ENCODE measurements at regions not wholly inside any gene's neighbourhood (a gene's known extent, or its start where the extent isn't known, plus 50 kb on each side); places are given as distances from the start of the nearest gene placed in this dataset.

- Mint-ChIP-seq H3K4me3 (no peak overlapping the region), H3K27me3 (peaks cover 6% of the 10 kb centered on the region), H3K9me3 (no peaks in the 10 kb centered on the region), H3K27ac (no peak overlapping the region), H3K36me3 (no peaks in the 10 kb centered on the region), H3K4me1 (ENCODE audit: low read depth) (no peaks in the 10 kb centered on the region)
- no peak for DNase-seq
- ChIA-PET CTCF (no interaction called here), POLR2A (no interaction called here)
- intact Hi-C loops (cut with micrococcal nuclease) = no loop called here
Observed at GRCh38 chr11:15625691-15626090, 511.0 kb downstream of the INSC start.

- no peak overlapping the region for H3K27ac Mint-ChIP-seq
- no peaks in the 10 kb centered on the region for H3K36me3 Mint-ChIP-seq
- intact Hi-C loops (cut with micrococcal nuclease) = no loop called here
- ChIA-PET POLR2A (no interaction called here), CTCF (no interaction called here)
- no peaks in the 10 kb centered on the region for H3K9me3 Mint-ChIP-seq
- H3K27me3 Mint-ChIP-seq = peaks cover 2% of the 10 kb centered on the region
- no peak overlapping the region for H3K4me3 Mint-ChIP-seq
- no peak for DNase-seq
- H3K4me1 Mint-ChIP-seq (ENCODE audit: low read depth) = no peaks in the 10 kb centered on the region
Observed at GRCh38 chr11:15627560-15627959, 512.8 kb downstream of the INSC start.

- no peaks in the 10 kb centered on the region for H3K4me1 Mint-ChIP-seq (ENCODE audit: low read depth)
- CTCF ChIA-PET = interaction anchor here (1.1 to 1.5 kb wide), 3 partner anchors 9 to 984 kb away, joined by 3 to 11 read pairs (median 4); no protein-coding TSS in a partner anchor
- no peak overlapping the region for H3K4me3 Mint-ChIP-seq
- intact Hi-C loops (cut with micrococcal nuclease) = no loop called here
- H3K36me3 Mint-ChIP-seq = no peaks in the 10 kb centered on the region
- POLR2A ChIA-PET = no interaction called here
- DNase-seq = peak; percentile 17
- H3K9me3 Mint-ChIP-seq = no peaks in the 10 kb centered on the region
- no peaks in the 10 kb centered on the region for H3K27me3 Mint-ChIP-seq
- H3K27ac Mint-ChIP-seq = no peak overlapping the region
Observed at GRCh38 chr11:15629690-15630321, 515.1 kb downstream of the INSC start.

GRCh38 chr11:15630896-15631295 is 516.2 kb downstream of the INSC start:
- no peak for DNase-seq
- intact Hi-C loops (cut with micrococcal nuclease) = no loop called here
- no peaks in the 10 kb centered on the region for H3K36me3 Mint-ChIP-seq
- CTCF ChIA-PET = interaction anchor here (0.6 to 2.7 kb wide), 2 partner anchors 19 to 983 kb away, joined by 3 to 5 read pairs; no protein-coding TSS in a partner anchor
- H3K4me3 Mint-ChIP-seq = no peak overlapping the region
- POLR2A ChIA-PET = no interaction called here
- no peaks in the 10 kb centered on the region for H3K9me3 Mint-ChIP-seq
- no peaks in the 10 kb centered on the region for H3K4me1 Mint-ChIP-seq (ENCODE audit: low read depth)
- H3K27me3 Mint-ChIP-seq = peaks cover 4% of the 10 kb centered on the region
- H3K27ac Mint-ChIP-seq = no peak overlapping the region

GRCh38 chr11:15635521-15635920 is 520.8 kb downstream of the INSC start:
- Mint-ChIP-seq H3K36me3 (no peaks in the 10 kb centered on the region), H3K27me3 (peaks cover 4% of the 10 kb centered on the region), H3K27ac (no peak overlapping the region), H3K4me1 (ENCODE audit: low read depth) (no peaks in the 10 kb centered on the region), H3K4me3 (no peak overlapping the region), H3K9me3 (no peaks in the 10 kb centered on the region)
- ChIA-PET CTCF (no interaction called here), POLR2A (no interaction called here)
- intact Hi-C loops (cut with micrococcal nuclease) = no loop called here
- DNase-seq = no peak

- CTCF ChIA-PET = interaction anchor here (1.1 kb wide), 1 partner anchor 13 kb away, joined by 3 read pairs; no protein-coding TSS in a partner anchor
- POLR2A ChIA-PET = no interaction called here
- Mint-ChIP-seq H3K27me3 (peaks cover 4% of the 10 kb centered on the region), H3K4me1 (ENCODE audit: low read depth) (no peaks in the 10 kb centered on the region), H3K9me3 (no peaks in the 10 kb centered on the region), H3K36me3 (no peaks in the 10 kb centered on the region), H3K4me3 (no peak overlapping the region), H3K27ac (no peak overlapping the region)
- intact Hi-C loops (cut with micrococcal nuclease) = no loop called here
- no peak for DNase-seq
Observed at GRCh38 chr11:15636521-15637089, 521.9 kb downstream of the INSC start.

GRCh38 chr11:15638386-15638787 is 523.7 kb downstream of the INSC start:
- no peaks in the 10 kb centered on the region for H3K36me3 Mint-ChIP-seq

GRCh38 chr11:15640318-15640717 is 525.6 kb downstream of the INSC start:
- ChIA-PET CTCF (interaction anchor here (2.2 kb wide), 1 partner anchor 9 kb away, joined by 9 read pairs; no protein-coding TSS in a partner anchor), POLR2A (no interaction called here)
- H3K9me3 Mint-ChIP-seq = no peaks in the 10 kb centered on the region
- no peaks in the 10 kb centered on the region for H3K36me3 Mint-ChIP-seq
- no peaks in the 10 kb centered on the region for H3K4me1 Mint-ChIP-seq (ENCODE audit: low read depth)
- intact Hi-C loops (cut with micrococcal nuclease) = no loop called here
- no peak overlapping the region for H3K27ac Mint-ChIP-seq
- H3K27me3 Mint-ChIP-seq = peaks cover 4% of the 10 kb centered on the region
- no peak for DNase-seq
- H3K4me3 Mint-ChIP-seq = no peak overlapping the region

More at GRCh38 chr11:15638386-15638787, 523.7 kb downstream of the INSC start:
- Mint-ChIP-seq H3K27me3 (peaks cover 4% of the 10 kb centered on the region), H3K4me3 (no peak overlapping the region), H3K9me3 (no peaks in the 10 kb centered on the region), H3K4me1 (ENCODE audit: low read depth) (no peaks in the 10 kb centered on the region), H3K27ac (no peak overlapping the region)
- ChIA-PET POLR2A (no interaction called here), CTCF (no interaction called here)
- DNase-seq = no peak
- intact Hi-C loops (cut with micrococcal nuclease) = no loop called here

GRCh38 chr11:15641271-15642045 is 526.7 kb downstream of the INSC start:
- CTCF ChIA-PET = interaction anchor here (1.5 to 2.2 kb wide), 2 partner anchors 8 to 12 kb away, joined by 4 to 9 read pairs; no protein-coding TSS in a partner anchor
- Mint-ChIP-seq H3K4me3 (no peak overlapping the region), H3K4me1 (ENCODE audit: low read depth) (no peaks in the 10 kb centered on the region), H3K9me3 (no peaks in the 10 kb centered on the region), H3K27me3 (no peaks in the 10 kb centered on the region), H3K27ac (no peak overlapping the region), H3K36me3 (no peaks in the 10 kb centered on the region)
- POLR2A ChIA-PET = no interaction called here
- intact Hi-C loops (cut with micrococcal nuclease) = no loop called here
- DNase-seq = no peak

GRCh38 chr11:15645201-15645600 is 530.5 kb downstream of the INSC start:
- intact Hi-C loops (cut with micrococcal nuclease) = no loop called here
- POLR2A ChIA-PET = no interaction called here
- no peaks in the 10 kb centered on the region for H3K27me3 Mint-ChIP-seq
- CTCF ChIA-PET = no interaction called here
- no peaks in the 10 kb centered on the region for H3K4me1 Mint-ChIP-seq (ENCODE audit: low read depth)
- no peak overlapping the region for H3K4me3 Mint-ChIP-seq
- H3K9me3 Mint-ChIP-seq = no peaks in the 10 kb centered on the region
- H3K36me3 Mint-ChIP-seq = no peaks in the 10 kb centered on the region
- H3K27ac Mint-ChIP-seq = no peak overlapping the region
- no peak for DNase-seq

GRCh38 chr11:15649371-15650104 is 534.8 kb downstream of the INSC start:
- no peak overlapping the region for H3K4me3 Mint-ChIP-seq
- peaks cover 17% of the 10 kb centered on the region for H3K27me3 Mint-ChIP-seq
- ChIA-PET POLR2A (no interaction called here), CTCF (interaction anchor here (0.5 to 1.8 kb wide), 12 partner anchors 8 to 1011 kb away, joined by 3 to 19 read pairs (median 4); no protein-coding TSS in a partner anchor)
- intact Hi-C loops (cut with micrococcal nuclease) = loop anchor here (1.0 kb wide), 2 partner anchors 170 to 957 kb away; no protein-coding TSS in a partner anchor
- H3K27ac Mint-ChIP-seq = no peak overlapping the region
- DNase-seq = no peak
- no peaks in the 10 kb centered on the region for H3K9me3 Mint-ChIP-seq
- peaks cover 3% of the 10 kb centered on the region for H3K4me1 Mint-ChIP-seq (ENCODE audit: low read depth)
- H3K36me3 Mint-ChIP-seq = no peaks in the 10 kb centered on the region

Data from activated CD4-positive, alpha-beta memory T cell treated with anti-CD3 and anti-CD28 coated beads for 36 hours (primary cell).